ENCODE measurements at regions not wholly inside any gene's neighbourhood (a gene's known extent, or its start where the extent isn't known, plus 50 kb on each side); places are given as distances from the start of the nearest gene placed in this dataset.
"Not testable (repeated sequence)": the region's sequence is repeated elsewhere in the genome, so short reads cannot be mapped to it uniquely, and the experiment has no call there.

DNA sequence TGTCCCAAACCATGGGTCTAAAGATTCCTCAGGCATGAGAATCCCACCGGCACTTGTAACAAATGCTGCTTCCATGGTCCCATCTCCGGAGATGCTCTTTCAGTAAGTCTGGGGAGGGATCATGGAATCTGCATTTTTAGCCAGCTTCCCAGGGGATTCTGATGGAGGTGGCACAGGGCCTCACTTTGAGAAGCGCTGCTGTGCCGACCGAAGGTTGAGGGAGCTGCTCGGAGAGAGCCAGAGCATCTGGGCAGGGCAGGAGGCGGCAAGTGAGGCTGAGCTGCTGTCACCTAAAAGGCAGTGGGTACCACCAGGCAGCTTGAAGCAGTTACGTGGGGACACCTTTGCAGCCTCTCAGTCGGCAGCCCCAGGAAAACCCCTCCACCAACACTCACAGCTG, 100.2 kb upstream of the CDYL start:
- no peak for DNase-seq

DNA sequence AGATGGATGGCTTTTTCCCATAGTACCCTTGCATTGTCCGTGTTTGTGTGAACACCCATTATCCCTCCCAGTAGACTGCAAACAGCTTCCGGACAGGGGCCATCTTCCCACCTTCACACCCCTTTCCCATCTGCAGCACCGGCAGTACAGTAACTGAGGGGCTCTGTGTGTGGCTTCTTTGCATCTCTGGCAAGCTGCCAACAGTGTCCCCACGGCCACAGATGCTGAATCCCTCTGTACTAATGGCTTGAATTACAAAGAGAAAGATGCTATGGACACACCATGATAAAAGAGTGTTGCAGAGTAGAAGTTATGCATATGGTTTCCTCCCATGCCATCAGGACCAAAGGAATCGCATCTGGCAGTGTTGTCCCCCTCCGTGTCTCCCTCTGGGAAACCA, 101.1 kb upstream of the CDYL start:
- no peak for DNase-seq

DNA sequence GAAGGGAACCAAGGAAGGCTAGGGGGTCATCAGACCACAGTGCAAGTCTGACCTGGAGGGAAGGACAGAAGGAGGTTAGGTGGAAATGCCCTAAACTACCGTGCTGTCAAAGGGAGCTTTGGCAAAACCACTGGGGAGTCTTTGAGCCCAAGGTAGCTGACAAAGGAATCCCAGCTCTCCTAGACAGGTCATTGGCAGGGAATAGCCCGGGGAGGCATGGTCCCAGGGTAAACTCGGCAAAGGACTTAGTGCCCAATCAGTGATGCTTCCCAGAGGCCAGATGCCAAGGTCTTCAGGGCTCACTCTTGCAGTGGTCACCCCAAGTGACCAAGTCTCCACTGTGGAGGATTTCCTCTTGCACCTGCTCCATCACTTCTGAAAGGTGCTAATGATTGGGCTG, 102.3 kb upstream of the CDYL start:
- DNase-seq: no peak

DNA sequence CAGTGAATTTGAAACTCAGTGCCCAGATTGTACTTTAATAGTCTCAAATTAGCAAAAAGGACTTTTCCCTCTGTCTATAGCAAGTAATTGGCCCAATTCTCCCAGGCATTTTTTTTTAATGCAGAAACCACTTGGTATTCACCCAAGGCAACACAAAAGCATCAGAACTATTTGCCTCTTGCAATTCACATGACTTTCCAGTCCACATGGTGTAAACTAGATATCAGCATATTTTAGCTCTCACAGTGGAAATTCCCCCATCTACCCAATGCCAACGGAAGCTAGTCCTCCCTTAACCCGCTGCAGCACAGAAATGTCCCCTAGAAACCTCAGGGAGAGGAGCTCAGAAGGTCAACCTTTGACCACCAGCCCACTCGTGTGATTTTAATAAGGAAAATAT, 103.4 kb upstream of the CDYL start:
- no peak for DNase-seq

DNA sequence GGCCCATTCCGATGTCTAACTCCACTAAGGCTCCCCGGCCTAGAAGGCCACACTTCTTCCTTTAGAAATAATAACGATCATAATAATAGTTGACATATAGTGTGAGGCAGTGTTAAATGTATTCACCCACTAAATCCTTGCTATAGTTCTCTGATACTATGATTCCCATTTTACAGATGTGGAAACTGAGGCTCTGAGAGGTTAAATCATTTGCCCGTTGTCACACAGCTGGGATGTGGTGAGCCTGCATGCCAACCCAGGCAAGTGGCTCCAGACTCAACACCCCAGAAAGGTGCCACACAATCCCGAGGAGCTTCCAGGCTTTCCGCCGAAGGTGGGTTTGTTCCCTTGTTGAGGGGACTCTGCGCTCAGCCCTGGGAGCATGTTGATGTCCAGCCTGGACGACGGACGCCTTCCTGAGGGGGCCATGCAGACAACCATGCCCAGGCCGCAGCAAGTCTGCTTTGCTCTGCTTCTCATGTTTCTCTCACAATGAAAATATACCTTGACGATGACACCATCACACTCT, 104.6 kb upstream of the CDYL start:
- DNase-seq: no peak

DNA sequence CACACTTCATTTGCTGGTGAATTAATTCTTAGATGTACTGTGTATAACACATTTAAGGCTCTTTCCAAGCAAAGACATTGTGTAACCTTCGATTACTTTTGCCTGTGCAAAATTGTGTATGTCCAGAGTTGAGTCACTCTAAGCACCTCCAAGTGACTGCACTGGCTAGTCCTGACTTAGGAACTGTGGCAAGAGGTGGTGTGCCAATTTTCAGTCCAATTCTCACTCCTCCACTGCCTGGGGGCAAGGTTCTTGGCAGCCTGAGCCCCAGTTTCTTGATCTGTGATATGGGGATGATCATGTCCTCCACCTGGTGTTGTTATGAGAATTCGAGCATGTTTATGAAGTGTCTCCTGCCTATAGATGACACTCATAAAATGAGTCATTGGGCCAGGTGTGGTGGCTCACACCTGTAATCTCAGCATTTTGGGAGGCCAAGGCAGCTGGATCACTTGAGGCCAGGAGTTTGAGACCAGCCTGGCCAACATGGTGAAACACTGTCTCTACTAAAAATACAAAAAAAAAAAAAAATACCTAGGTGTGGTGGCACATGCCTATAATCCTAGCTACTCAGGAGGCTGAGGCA, 105.3 kb upstream of the CDYL start:
- no peak for DNase-seq

DNA sequence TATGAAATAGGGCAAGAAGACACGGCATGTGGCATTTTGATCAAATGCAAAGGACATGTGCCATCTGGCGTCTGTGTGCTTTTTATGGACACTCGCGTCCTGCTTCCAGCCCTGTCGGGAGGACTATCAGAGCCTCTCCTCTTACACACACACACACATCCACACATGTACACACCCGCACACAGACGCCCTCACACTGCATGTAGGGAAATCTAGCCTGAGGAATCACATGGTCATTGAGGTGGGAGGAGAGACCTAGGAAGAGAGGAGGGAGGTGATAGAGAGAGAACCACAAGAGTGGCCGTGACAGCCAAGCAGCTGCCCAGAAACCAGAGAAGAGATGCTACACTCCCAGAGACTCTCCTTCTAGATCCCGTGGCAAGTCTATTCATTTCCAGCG, 105.9 kb upstream of the CDYL start:
- DNase-seq: no peak

DNA sequence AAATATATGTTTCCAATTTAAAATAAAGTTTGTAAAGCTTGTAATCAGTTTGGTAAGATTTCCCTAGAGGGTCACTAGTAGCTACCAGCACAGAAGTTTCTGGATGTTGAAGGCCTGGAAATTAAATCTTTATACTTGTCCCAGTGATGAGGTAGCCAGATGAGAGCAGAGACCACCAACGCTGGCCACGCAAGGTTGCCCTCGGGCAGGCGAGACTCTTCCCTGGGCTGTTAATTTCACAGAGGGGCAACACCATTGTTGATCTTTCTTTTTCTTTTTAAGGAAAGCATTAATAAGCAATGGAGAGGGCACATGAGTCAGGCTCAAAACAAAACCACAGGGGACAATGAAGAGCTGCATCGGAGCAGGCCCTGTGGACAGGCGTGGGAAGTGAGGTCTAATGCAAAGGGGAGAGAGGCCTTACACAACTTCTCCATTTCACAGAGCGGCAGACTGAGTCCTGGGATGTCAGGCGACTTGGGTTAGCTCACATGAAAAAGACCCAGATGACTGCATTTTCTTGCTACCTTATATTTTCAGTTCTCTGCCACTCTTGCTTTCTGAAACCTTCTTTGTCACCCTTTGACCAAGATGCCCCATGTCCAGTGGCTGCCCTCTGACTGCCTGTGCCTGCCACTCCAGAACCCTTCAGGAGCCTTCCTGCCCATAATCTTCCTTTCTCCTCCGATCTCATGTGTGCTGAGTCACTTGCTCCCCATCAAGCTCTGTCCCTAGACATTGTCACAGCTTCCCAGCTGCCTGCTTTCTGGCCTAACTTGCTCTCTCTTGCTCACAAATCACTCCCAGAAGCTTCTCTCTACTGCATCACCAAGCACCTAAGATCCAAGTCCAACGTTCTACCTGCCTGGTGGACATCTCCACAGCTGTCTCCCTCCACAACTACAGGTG, 107.7 kb upstream of the CDYL start:
- DNase-seq: no peak

DNA sequence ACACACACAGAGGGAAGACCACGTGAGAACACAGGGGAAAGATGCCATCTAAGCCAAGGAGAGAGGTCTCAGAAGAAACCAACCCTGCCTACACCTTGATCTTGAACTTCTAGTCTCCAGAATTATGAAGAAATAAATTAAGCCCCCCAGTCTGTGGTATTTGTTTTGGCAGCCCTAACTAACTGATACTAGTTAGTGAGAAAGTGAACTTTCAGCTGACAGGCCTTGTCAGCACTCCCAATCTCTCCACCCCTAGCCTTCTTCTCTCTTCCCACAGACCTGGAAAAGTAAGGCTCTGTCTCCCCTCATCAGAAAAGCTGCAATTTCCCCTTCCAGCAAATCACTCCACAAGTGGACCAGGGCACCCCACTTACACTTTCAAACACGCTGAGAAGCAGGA, 108.6 kb upstream of the CDYL start:
- DNase-seq: no peak

DNA sequence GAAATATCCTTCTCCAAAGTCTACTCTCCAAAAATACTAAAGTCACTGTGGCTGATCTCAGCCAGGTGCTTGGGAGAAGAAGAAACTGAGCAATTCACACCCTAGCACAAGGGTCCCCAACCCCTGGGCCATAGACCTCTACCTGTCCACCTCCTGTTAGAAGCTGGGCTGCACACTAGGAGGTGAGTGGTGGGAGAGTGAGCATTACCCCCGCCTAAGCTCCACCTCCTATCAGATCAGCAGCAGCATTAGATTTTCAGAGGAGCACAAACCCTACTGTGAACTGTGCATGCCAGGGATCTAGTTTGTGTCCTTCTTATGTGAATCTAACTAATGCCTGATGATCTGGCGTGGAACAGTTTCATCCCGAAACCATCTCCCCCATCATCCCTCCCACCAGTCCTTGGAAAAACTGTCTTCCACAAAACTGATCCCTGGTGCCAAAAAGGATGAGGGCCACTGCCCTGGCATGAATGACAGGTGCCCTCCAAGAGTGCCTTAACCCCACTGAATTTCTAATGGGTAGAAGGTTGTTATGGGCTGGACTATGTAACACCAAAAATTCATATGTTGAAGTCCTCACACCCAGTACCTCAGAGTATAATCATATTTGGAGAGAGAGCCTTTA, 109.2 kb upstream of the CDYL start:
- DNase-seq: no peak

DNA sequence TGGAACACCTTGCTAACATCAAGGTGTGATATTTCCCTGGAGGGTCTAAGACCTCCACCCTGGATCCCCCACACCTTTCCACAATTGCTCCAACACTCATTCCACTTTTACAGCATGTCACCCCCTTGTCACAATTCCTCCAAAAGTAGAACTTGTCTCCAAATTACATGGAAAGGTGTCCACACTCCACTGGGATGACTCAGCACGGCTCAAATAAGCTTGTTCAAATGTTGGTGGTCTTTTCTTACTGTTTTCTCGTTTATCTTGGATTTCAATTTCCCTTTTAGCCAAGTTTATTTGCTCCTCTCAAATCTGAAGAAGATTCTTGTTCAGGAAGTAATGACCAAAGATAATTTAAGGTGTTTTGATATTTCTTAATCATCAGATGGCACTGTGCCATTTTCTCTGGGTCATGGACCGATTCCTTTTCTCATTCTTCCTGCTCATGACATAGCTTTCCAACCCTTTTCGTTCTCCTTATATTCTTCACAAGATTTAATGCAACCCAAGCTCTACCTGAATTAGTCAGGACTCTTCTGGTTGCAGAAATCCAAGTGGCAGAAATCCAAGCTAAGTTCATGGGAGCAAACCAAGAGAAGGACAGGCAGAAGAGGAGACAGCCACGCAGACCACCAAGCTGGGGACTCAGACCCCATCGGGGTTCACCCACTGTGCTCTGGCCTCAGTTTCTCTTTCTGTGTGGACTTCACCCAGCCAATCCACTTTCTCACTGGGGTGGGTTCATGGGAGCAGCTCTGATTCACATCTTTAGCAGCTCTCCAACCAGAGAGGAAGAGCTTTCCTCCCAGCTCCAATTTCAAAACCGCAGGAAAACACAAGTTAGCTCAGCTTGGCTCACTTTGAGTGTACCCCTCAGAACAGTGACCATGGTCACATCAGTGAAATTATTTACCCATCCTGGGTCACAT, 110.5 kb upstream of the CDYL start:
- DNase-seq: no peak

DNA sequence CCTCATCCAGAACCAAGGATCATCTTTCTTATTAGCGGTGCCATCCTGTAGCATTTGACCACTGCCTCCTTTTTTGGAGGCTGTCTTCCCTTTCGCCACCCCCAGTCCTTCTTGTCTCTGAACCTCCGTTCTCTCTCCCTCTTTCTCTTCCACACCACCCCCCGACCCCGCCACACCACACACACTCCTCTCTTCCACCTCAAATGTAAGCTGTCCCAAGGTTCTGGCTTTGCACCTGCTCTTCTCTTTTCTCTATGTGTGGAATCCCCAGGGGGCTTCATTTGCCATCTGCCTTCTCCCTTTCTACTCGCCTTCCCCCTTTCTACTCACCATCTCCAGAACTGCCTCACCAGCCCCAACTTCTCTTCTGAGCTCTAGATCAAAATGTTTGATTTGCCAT, 111.3 kb upstream of the CDYL start:
- DNase-seq: no peak

DNA sequence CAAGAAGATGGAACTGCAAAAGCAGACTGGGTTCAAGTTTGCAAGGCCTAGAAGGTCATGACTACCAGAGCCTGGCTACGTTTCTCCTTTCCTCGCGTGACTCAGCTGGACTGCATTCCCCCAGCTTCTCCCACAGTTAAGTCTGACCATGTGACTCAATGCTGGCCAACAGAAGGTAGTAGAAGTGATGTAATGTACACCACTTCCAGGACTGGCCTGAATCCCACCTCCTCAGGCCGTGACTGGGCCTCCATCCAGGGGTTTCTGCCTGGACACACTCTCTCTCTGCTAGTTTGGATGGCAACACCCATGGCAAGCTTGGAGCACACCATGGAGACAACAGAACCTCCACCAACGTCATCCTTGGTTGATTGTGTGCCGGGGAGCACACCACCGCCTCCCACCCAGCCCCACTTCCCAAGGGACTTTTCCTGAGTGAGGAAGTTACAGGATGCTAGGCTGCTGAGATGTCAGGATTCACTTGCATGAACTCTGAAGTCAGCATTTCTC, 112.0 kb upstream of the CDYL start:
- no peak for DNase-seq

DNA sequence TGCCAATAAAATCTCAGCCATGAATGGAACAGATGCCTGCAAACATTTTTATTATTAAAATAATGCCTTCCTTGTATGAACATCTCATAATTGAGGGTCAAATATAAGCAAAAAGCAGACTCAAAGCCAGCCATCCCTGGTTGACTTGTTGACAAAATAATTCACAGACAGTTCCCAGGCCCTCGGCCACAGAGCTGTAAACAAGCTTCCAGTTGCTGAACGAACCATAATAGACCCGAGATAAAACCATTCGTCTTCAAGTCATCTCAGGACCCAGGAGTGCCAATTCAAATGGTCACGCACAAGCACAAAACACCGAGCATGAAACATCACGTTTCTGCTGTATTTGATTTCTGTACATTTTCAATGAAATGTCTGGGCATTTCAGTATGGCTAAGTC, 113.3 kb upstream of the CDYL start:
- no peak for DNase-seq

DNA sequence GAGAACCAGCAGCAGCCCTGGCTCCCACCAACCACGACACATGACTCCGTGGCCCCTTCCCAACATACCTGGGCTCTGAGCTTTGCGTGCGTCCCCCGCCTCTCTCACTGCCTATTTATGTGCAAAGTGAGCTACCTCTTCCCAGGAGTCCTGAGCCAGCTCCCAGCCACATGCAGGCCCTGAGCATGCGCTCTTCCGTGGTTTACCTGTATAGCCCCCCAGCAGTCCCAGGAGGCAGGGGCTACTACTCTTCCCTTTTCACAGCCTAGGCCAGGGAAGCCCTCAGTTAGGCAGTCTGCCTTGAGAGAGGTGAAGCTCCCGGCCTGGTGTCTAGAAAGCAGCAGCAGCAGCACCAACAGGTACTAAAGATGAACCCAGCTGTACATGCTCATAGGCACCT, 114.8 kb upstream of the CDYL start:
- no peak for DNase-seq

DNA sequence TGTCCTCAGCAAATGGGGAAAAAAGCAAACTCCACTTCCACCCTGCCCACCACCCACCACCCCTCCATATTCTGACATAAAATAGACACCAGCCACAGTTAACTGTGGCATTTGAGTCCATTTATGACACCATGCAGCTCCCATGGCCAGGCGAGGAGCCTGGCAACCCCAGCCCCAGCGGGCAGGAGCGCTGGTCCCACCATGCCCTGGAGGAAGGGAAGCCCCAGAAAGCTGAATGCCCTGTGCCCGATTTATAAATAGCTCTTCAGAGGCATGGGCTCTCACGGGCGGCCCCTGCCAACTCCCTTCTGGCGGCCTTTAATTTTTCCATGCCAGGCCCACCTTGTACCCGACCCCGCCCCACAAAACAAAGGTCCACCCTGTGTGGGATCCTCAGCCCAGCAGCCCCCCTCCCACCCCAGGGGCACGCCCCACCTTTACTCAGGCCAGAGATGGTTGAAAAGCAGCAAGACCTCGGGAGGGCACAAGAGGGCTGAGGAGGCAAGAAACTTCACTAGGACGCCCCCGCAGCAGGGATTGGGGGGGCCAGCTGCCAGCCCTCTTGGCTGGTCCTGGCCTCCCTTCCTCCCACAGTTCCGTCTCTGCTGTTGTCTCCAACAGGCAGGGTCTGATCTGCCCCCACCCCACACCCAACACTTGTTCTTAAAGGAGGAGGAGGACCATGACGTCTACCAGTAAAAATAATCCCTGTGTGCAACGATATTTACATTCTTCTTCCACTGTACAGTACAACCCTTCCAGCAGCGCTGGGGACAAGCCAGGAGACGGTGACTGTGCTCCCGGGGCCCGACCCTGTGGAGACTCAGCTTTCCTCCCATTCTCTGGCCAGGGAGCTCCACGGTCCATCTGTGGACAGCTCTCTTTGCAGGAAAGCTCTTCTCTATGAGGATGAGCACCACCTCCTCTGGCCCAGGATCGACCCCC, 115.6 kb upstream of the CDYL start:
- no peak for DNase-seq

DNA sequence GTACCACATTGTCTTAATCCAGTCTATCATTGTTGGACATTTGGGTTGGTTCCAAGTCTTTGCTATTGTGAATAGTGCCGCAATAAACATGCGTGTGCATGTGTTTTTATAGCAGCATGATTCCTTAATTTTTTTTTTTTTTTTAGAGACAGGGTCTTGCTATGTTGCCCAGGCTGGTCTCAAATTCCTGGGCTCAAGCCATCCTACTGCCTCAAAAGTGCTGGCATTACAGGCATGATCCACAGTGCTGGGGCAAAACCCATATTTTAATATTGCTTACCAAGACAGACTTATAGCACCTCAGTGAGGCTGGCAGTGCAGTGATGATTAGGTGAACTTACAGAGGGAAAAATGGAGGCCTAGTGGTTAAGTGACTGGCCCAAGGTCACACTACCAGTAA, 116.5 kb upstream of the CDYL start:
- not testable (repeated sequence) for DNase-seq

DNA sequence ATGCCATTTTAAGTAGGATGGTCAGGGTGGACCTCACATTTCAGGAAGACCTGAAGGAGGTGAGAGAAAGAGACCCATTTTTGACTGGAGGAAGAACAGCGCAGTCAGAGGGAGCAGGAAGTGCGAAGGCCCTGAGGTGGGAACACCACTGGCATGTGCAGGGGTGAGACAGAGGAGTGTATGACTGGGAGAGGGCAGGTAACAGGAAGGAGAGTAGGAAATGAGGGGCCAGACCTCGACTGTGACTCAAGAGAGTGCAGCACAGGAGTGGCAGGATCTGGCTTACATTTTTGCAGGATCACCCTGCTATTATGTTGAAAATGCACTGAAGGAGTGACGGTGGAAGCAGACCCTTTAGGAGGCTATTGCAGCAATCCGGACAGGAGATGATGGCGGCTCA, 117.7 kb upstream of the CDYL start:
- no peak for DNase-seq

DNA sequence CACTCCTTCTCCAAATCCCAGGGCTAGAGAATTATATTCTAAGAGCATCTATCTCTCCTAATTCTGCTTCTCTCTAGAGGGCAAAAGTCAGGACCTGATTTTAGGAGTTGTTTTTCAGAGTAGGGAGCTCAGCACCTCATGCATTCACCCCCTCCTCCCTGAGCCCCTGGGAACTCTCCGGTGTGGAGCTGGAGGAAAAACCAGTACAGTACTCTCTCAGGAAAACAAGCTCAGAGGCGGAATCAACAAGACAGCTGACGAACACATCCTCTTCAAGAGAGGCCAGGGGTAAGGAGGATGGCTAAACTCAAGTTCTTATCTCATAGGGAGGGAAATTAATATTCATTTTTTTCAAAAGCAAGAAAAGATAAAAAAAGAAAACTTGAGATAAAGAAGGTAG, 120.1 kb upstream of the CDYL start:
- no peak for DNase-seq

DNA sequence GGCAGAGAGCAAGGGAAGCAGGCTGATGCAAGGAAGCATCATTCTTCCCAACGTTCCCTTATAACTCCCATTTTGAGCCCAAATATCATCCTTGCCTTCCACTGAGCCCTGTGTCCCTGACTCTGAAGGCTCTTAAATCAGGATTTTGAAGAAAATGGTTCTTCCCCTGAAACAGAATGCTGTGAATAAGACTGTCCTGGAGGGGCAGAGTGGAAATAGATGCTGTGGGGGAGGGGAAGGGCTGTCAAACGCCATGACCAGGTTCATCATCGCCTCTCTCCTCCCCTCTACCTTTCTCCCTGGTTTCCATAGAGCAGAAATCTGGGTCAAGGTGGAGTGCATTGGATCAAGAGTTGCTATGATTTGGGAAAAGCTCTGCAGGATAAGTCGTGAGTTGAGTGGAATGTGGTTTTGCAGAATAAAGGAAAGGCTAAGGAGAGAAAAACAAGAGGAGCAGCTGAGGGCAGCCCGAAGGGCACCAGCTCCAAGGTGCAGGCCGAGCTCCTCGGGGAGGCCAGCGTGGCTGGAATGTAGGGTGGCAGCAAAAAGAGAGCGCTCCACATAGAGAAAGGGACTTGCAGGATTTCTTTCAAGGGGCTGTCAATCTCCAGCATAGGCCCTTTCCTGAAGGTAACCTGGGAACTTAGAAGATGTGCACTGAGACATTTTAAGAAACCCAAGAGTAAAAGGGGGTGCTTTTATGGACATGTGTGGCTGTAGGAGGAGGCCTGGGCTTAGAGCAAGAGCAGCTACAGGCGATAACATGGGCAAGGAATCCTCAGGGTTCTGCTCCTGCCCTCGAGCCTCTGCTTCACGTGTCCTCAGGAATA, 120.8 kb upstream of the CDYL start:
- DNase-seq: no peak

DNA sequence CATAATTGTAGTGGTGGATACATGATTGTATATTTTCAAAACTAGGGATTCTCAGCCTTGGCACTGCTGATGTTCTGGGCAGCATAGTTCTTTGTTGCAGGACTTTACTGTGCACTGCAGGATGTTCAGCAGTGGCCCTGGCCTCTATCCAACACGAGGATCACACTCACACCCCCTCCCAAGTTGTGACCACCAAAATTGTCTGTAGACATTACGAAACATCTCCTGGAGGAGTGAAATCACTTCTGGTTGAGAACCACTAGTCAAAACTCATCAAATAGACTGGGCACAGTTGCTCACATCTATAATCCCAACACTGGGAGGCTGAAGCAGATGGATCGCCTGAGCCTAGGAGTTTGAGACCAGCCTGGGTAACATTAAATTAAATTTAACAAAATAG, 123.1 kb upstream of the CDYL start:
- no peak for DNase-seq
